DOHH2 (cell line): ENCODE measurements at regions not wholly inside any gene's neighbourhood (a gene's known extent, or its start where the extent isn't known, plus 50 kb on each side); places are given as distances from the start of the nearest gene placed in this dataset.

Source experiments
- EZH2phosphoT487 ChIP-seq: fragments of 200-600 bp; sonication (generic); IDR thresholded peaks from 2 replicates; pipeline ENCODE4 v1.6.1; 2017; ENCODE audit warnings: borderline replicate concordance, mild to moderate bottlenecking, antibody characterized with exemption, low read length, moderate library complexity, mixed read lengths
- TF ChIP-seq, protein P1 (sequence below): fragments of 200-600 bp; sonication (generic); IDR thresholded peaks from one replicate; pipeline ENCODE4 v1.5.1; 2014; ENCODE audit warnings: antibody characterized with exemption, mild to moderate bottlenecking, low read depth, low read length; ENCODE audit not compliant: poor library complexity, severe bottlenecking

DNA sequence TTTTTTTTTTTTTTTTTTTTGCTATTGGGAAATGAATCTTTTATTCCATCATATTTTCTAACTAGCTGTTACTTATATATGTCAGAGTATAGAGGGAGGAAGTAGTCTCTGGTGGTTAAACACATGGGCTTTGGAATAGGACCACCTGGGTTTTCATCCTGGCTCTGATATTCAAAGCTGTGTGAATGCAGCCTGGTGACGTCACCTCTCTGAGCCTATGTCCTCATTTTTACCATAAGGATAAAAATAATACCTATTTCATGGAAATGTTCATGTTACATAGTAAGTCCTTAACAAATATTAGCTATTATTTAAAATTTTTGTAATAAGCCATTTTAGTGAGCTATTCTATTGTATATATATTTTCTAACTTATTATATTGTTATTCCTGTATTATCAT is 58.8 kb upstream of the TOX2 start:
- TF ChIP-seq, protein P1, sequence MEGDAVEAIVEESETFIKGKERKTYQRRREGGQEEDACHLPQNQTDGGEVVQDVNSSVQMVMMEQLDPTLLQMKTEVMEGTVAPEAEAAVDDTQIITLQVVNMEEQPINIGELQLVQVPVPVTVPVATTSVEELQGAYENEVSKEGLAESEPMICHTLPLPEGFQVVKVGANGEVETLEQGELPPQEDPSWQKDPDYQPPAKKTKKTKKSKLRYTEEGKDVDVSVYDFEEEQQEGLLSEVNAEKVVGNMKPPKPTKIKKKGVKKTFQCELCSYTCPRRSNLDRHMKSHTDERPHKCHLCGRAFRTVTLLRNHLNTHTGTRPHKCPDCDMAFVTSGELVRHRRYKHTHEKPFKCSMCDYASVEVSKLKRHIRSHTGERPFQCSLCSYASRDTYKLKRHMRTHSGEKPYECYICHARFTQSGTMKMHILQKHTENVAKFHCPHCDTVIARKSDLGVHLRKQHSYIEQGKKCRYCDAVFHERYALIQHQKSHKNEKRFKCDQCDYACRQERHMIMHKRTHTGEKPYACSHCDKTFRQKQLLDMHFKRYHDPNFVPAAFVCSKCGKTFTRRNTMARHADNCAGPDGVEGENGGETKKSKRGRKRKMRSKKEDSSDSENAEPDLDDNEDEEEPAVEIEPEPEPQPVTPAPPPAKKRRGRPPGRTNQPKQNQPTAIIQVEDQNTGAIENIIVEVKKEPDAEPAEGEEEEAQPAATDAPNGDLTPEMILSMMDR = no peak
- TF ChIP-seq EZH2phosphoT487 = no peak
